ENCODE measurements at regions not wholly inside any gene's neighbourhood (a gene's known extent, or its start where the extent isn't known, plus 50 kb on each side); places are given as distances from the start of the nearest gene placed in this dataset.

DNA sequence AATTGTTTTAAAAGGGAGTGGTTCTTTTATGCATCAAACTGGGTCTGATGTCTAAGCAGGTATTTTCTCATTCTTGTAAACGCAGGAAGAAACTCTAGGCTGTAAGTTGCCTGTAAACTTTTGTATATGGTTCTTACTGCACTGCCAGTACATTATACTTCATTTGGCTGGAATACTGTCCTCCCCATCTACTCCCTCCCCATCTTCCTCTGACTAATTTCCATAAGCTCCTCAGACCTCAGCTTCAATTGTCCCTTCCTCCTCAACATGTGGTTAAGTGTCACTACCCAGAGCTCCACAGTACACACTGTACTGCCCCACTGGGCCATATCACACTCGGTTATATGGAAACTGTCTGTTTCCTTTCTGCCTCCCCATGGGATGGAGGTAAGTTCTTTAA, 161.4 kb upstream of the MDFIC start:
- no peaks in the 10 kb centered on the region for H3K9me3 ChIP-seq (ENCODE audit: control insufficient read depth in 1 of 2, insufficient read depth in 1 of 2, low read depth in 1 of 2, low read length in 2 of 2)
- no peaks in the 10 kb centered on the region for H3K79me2 ChIP-seq (ENCODE audit: insufficient read depth, low read length)
- no peak overlapping the region for H3K27ac ChIP-seq (ENCODE audit: low read depth, low read length)
- intact Hi-C loops (cut with micrococcal nuclease) = no loop called here
- no peak overlapping the region for H3K9ac ChIP-seq (ENCODE audit: low read length)
- no peaks in the 10 kb centered on the region for H3K27me3 ChIP-seq (ENCODE audit: insufficient read depth, low read length)
- RAD21 ChIA-PET (ENCODE audit: low non-redundant PET in 1 of 2, low total read pairs in 2 of 2, uncharacterized antibody in 2 of 2, unreplicated experiment in 2 of 2) = no interaction called here
- H4K20me1 ChIP-seq (ENCODE audit: insufficient read depth) = no peaks in the 10 kb centered on the region
- DNase-seq (ENCODE audit: low read depth, low spot score) = no peak
- H3K4me2 ChIP-seq (ENCODE audit: low read length) = no peak overlapping the region
- no peaks in the 10 kb centered on the region for H3K36me3 ChIP-seq (ENCODE audit: control insufficient read depth in 1 of 2, insufficient read depth in 2 of 2, low read length in 2 of 2)
- no peak overlapping the region for H3K4me3 ChIP-seq (replicated peaks in 1 of 2; ENCODE audit: low read depth in 1 of 2, low read length in 2 of 2)
- TF ChIP-seq YY1 (IDR thresholded peaks at IDR 0.05; ENCODE audit: extremely low read depth, insufficient replicate concordance, low read depth, low read length) (no peak), ZFX (IDR thresholded peaks at IDR 0.05) (no peak), FOSL1 (IDR thresholded peaks at IDR 0.05; ENCODE audit: low read depth) (no peak), POLR2A (IDR thresholded peaks at IDR 0.05; ENCODE audit: borderline replicate concordance, extremely low read depth, insufficient read depth, insufficient read length) (no peak), SP1 (IDR thresholded peaks at IDR 0.05; ENCODE audit: low read depth) (no peak), ELF1 (IDR thresholded peaks at IDR 0.05; ENCODE audit: borderline replicate concordance, low read depth) (no peak), EGR1 (IDR thresholded peaks at IDR 0.05; ENCODE audit: low read depth) (no peak), EZH2 (IDR thresholded peaks at IDR 0.05) (no peak), CEBPB (IDR thresholded peaks at IDR 0.05; ENCODE audit: low read depth) (no peak), RAD21 (IDR thresholded peaks at IDR 0.05; ENCODE audit: low read depth) (no peak), POLR2AphosphoS5 (IDR thresholded peaks at IDR 0.05; ENCODE audit: low read depth, low read length) (no peak), SRF (IDR thresholded peaks at IDR 0.05; ENCODE audit: low read depth) (no peak), EZH2phosphoT487 (IDR thresholded peaks at IDR 0.05; ENCODE audit: borderline replicate concordance) (no peak)
- TF ChIP-seq, protein P1, sequence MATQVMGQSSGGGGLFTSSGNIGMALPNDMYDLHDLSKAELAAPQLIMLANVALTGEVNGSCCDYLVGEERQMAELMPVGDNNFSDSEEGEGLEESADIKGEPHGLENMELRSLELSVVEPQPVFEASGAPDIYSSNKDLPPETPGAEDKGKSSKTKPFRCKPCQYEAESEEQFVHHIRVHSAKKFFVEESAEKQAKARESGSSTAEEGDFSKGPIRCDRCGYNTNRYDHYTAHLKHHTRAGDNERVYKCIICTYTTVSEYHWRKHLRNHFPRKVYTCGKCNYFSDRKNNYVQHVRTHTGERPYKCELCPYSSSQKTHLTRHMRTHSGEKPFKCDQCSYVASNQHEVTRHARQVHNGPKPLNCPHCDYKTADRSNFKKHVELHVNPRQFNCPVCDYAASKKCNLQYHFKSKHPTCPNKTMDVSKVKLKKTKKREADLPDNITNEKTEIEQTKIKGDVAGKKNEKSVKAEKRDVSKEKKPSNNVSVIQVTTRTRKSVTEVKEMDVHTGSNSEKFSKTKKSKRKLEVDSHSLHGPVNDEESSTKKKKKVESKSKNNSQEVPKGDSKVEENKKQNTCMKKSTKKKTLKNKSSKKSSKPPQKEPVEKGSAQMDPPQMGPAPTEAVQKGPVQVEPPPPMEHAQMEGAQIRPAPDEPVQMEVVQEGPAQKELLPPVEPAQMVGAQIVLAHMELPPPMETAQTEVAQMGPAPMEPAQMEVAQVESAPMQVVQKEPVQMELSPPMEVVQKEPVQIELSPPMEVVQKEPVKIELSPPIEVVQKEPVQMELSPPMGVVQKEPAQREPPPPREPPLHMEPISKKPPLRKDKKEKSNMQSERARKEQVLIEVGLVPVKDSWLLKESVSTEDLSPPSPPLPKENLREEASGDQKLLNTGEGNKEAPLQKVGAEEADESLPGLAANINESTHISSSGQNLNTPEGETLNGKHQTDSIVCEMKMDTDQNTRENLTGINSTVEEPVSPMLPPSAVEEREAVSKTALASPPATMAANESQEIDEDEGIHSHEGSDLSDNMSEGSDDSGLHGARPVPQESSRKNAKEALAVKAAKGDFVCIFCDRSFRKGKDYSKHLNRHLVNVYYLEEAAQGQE (IDR thresholded peaks at IDR 0.05; ENCODE audit: low read depth) = no peak
- TF ChIP-seq, protein P2, sequence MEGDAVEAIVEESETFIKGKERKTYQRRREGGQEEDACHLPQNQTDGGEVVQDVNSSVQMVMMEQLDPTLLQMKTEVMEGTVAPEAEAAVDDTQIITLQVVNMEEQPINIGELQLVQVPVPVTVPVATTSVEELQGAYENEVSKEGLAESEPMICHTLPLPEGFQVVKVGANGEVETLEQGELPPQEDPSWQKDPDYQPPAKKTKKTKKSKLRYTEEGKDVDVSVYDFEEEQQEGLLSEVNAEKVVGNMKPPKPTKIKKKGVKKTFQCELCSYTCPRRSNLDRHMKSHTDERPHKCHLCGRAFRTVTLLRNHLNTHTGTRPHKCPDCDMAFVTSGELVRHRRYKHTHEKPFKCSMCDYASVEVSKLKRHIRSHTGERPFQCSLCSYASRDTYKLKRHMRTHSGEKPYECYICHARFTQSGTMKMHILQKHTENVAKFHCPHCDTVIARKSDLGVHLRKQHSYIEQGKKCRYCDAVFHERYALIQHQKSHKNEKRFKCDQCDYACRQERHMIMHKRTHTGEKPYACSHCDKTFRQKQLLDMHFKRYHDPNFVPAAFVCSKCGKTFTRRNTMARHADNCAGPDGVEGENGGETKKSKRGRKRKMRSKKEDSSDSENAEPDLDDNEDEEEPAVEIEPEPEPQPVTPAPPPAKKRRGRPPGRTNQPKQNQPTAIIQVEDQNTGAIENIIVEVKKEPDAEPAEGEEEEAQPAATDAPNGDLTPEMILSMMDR (IDR thresholded peaks at IDR 0.05 in 2 of 3, conservative IDR thresholded peaks at IDR 0.05 in 1 of 3; ENCODE audit: borderline replicate concordance in 1 of 3, insufficient read depth in 1 of 3, low read depth in 2 of 3, low read length in 2 of 3) = no peak
- TF ChIP-seq, protein P3, sequence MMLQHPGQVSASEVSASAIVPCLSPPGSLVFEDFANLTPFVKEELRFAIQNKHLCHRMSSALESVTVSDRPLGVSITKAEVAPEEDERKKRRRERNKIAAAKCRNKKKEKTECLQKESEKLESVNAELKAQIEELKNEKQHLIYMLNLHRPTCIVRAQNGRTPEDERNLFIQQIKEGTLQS (IDR thresholded peaks at IDR 0.05) = no peak
- TF ChIP-seq, protein P4, sequence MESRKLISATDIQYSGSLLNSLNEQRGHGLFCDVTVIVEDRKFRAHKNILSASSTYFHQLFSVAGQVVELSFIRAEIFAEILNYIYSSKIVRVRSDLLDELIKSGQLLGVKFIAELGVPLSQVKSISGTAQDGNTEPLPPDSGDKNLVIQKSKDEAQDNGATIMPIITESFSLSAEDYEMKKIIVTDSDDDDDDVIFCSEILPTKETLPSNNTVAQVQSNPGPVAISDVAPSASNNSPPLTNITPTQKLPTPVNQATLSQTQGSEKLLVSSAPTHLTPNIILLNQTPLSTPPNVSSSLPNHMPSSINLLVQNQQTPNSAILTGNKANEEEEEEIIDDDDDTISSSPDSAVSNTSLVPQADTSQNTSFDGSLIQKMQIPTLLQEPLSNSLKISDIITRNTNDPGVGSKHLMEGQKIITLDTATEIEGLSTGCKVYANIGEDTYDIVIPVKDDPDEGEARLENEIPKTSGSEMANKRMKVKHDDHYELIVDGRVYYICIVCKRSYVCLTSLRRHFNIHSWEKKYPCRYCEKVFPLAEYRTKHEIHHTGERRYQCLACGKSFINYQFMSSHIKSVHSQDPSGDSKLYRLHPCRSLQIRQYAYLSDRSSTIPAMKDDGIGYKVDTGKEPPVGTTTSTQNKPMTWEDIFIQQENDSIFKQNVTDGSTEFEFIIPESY (IDR thresholded peaks at IDR 0.05; ENCODE audit: extremely low read depth, insufficient replicate concordance, low read length) = no peak
- TF ChIP-seq, protein P5, sequence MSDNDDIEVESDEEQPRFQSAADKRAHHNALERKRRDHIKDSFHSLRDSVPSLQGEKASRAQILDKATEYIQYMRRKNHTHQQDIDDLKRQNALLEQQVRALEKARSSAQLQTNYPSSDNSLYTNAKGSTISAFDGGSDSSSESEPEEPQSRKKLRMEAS (IDR thresholded peaks at IDR 0.05) = no peak
- H2AFZ ChIP-seq (ENCODE audit: low read depth, low read length, poor library complexity, severe bottlenecking) = no peak overlapping the region
- no peaks in the 10 kb centered on the region for H3K9me2 ChIP-seq (ENCODE audit: insufficient read depth)
- CTCF ChIA-PET = no interaction called here
- ATAC-seq = no peak
- no TSS peak for BruUV-seq (replicated peaks)
- no peaks in the 10 kb centered on the region for H3K4me1 ChIP-seq (ENCODE audit: control insufficient read depth in 1 of 2, insufficient read depth in 2 of 2, low read length in 2 of 2)
- POLR2A ChIA-PET = no interaction called here

Measured in HCT116 (cell line).